ENCODE measurements at regions not wholly inside any gene's neighbourhood (a gene's known extent, or its start where the extent isn't known, plus 50 kb on each side); places are given as distances from the start of the nearest gene placed in this dataset.
A peak's percentile ranks its signal among the peaks of the same experiment; 100 is the strongest.

DNA sequence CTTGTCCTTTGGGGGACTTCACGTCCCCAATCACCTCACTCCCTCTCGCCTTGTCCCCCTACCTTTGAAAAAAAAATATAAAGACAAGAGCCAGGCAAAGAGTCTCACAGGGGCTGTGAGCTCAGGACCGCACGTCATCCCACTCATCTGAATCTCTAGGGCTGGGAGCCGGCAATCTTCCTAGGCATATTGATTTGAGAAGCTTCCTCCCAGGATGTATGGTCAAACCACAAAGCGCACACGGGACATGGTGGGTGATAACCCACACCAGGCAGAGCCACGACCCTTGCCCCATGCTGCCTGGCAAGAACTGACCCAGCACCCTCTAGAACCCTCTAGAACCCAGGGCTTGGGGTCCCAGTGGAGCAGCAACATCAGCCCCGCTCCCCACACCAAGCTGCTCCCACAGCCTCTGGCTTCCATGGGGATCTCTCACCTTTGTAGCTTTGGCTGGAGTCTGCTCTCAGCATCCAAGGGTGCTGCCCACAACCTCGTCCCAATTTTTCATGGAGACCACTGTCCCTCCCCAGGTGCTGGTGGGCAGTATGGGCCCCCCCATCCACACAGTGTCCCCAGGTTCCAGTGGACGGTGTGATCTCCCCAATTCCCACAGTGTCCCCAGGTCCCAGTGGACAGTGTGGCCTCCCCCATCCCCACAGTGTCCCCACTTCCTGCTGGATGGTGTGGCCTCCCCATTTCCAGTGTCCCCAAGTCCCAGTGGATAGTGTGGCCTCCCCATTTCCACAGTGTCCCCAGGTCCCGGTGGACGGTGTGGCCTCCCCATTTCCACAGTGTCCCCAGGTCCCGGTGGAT, 85.2 kb upstream of the FGF3 start:
- Mint-ChIP-seq H3K4me3 (no peak overlapping the region), H3K27me3 (peaks cover 8% of the 10 kb centered on the region), H3K9me3 (no peaks in the 10 kb centered on the region), H3K36me3 (no peaks in the 10 kb centered on the region), H3K27ac (no peak overlapping the region), H3K4me1 (no peaks in the 10 kb centered on the region)
- no peak for ATAC-seq (ENCODE audit: low read depth)
- POLR2A ChIA-PET: no interaction called here
- no peak for DNase-seq

DNA sequence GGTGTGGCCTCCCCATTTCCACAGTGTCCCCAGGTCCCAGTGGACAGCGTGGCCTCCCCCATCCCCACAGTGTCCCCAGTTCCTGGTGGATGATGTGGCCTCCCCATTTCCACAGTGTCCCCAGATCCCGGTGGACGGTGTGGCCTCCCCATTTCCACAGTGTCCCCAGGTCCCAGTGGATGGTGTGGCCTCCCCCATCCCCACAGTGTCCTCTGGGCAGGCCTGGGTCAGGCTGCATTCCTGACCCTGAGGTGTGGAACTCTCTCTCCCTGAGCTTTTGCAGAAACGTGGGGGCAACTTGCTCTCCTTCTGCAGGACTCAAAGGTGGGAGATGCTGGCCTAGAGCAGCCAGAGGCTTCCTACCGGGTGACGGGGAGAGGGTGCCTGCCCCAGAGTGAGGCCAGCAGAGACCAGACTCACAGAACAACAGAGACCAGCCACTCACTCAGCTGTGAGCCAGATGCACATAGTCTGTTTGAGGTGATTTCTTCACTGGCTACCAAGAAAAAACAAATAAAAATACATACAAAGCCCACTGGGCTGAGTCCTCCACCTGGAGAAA, 85.8 kb upstream of the FGF3 start:
- H3K4me1 Mint-ChIP-seq: no peaks in the 10 kb centered on the region
- no peaks in the 10 kb centered on the region for H3K9me3 Mint-ChIP-seq
- POLR2A ChIA-PET: no interaction called here
- no peak for DNase-seq
- no peaks in the 10 kb centered on the region for H3K36me3 Mint-ChIP-seq
- H3K27ac Mint-ChIP-seq: no peak overlapping the region
- no peak for ATAC-seq (ENCODE audit: low read depth)
- peaks cover 6% of the 10 kb centered on the region for H3K27me3 Mint-ChIP-seq
- no peak overlapping the region for H3K4me3 Mint-ChIP-seq

DNA sequence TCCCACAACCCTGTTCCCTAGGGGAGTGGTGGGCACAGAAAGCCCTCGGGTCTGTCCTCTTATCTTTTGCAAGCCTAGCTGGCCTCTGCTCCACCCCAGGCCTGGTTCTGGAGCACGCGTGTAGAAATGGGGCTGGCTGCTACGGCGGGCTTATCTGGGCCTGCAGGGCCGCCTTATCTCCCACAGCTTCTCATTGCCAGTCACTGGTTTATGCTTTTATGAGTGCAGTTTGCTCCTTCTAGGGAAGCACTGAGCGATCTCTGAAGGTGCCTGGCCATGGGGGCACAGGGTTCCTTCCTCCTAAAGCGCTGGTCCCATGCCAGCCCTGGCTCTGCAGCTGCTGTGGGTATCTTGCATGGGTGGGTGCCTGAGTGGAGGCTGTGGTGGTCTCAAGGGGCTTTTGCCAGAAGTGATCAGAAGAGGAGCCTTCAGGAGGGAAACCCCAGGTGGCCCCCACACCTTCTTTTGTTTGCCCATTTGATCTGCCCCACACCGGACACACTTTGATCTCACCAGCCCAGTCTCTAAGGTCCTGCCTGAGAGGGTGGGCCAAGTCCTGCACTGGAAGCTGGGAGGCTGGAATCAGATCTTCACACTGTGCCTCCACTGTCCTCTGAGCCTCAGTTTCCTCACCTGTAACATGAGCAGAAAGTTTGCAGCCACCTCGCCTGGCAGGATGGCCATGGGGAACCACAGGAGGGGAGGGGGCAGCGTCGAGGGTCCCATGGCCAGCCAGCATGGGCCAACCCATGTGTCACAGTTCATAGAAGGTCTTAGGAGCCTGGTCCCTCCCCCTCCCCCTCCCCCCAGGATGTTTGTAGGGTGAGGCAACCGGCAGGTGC, 86.6 kb upstream of the FGF3 start:
- Mint-ChIP-seq H3K4me3 (no peak overlapping the region), H3K36me3 (no peaks in the 10 kb centered on the region), H3K9me3 (no peaks in the 10 kb centered on the region), H3K27ac (no peak overlapping the region), H3K27me3 (peaks cover 6% of the 10 kb centered on the region), H3K4me1 (no peaks in the 10 kb centered on the region)
- DNase-seq (no peak), ATAC-seq (ENCODE audit: low read depth) (no peak)
- POLR2A ChIA-PET: no interaction called here

DNA sequence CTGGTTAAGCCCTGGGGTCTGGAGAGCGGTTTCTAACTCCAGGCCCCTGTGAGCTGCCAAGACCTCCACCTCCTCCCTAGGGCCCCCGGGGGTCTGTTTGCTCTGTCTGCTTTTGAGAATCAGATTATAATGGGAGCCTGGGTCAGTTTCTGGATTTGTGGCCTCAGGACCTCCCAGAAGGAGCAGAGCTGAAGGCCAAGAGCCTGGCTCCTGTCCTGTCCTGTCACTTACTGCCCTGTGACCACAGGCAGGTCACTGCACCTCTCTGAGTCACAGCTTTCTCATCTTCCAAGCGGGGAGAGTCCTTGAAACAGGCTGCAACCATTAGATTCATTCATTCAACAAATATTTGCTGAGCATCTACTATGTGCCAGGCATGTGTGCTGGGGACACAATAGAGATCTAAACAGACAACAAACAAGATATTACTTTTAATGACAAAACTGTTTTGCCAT, 87.3 kb upstream of the FGF3 start:
- POLR2A ChIA-PET: no interaction called here
- no peaks in the 10 kb centered on the region for H3K9me3 Mint-ChIP-seq
- DNase-seq: no peak
- peaks cover 4% of the 10 kb centered on the region for H3K27me3 Mint-ChIP-seq
- no peaks in the 10 kb centered on the region for H3K4me1 Mint-ChIP-seq
- H3K36me3 Mint-ChIP-seq: no peaks in the 10 kb centered on the region
- H3K4me3 Mint-ChIP-seq: no peak overlapping the region
- no peak overlapping the region for H3K27ac Mint-ChIP-seq
- no peak for ATAC-seq (ENCODE audit: low read depth)

DNA sequence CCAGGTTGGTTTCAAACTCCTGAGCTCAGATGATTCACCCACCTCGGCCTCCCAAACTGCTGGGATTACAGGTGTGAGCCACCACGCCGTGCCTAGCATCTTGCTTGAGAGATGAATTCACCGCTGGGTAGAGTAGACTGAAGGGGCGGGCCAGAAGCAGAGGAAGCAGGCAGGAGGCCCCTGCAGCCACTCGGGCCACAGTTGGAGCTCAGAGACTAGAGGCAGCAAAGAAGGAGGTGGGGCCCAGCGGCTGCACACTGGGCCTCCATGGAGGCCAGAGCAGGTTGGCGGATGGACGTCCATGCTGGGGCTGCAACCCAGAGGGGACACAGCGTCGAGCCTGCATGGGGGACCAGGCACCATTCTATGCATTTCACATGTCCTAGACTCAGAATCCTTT, 88.4 kb upstream of the FGF3 start:
- H3K27ac Mint-ChIP-seq: no peak overlapping the region
- no peak overlapping the region for H3K4me3 Mint-ChIP-seq
- H3K9me3 Mint-ChIP-seq: no peaks in the 10 kb centered on the region
- H3K36me3 Mint-ChIP-seq: no peaks in the 10 kb centered on the region
- peaks cover 4% of the 10 kb centered on the region for H3K27me3 Mint-ChIP-seq
- POLR2A ChIA-PET: no interaction called here
- no peak for DNase-seq
- ATAC-seq (ENCODE audit: low read depth): no peak
- H3K4me1 Mint-ChIP-seq: no peaks in the 10 kb centered on the region

DNA sequence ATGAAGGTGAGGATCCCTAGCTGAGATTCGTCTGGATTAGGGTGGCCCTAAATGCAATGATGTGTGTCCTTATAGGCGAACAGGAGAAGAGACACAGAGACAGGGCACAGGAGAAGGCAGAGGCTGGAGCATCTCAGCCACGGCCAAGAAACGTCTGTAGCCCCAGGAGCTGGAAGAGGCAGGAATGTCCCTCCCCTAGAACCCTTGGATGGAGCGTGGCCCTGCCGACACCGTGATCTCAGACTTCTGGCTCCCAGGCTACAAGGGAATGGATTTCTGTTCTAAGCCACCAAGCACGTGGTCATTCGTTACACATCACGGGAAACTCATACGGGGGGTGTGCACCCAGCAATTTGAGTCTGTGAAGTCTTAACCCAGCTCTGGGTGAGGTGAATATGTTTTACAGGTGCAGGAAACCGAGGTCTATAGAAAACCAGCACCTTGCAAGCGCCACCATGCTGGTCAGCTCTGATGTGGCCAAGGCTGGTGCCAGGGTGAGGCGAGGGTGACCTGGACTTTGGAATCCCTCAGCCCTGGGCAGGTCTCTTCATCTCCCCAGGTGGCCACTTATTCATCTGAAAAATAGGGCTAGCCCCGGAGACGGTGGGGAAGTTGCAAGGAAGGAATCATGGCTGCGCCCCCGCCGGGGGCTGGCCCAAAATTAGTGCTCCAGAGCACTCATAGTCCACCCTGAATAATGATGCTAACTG, 89.5 kb upstream of the FGF3 start:
- H3K27me3 Mint-ChIP-seq: peaks cover 3% of the 10 kb centered on the region
- H3K27ac Mint-ChIP-seq: no peak overlapping the region
- H3K9me3 Mint-ChIP-seq: no peaks in the 10 kb centered on the region
- DNase-seq: no peak
- H3K4me1 Mint-ChIP-seq: no peaks in the 10 kb centered on the region
- ATAC-seq (ENCODE audit: low read depth): no peak
- no peak overlapping the region for H3K4me3 Mint-ChIP-seq
- POLR2A ChIA-PET: no interaction called here
- H3K36me3 Mint-ChIP-seq: no peaks in the 10 kb centered on the region

DNA sequence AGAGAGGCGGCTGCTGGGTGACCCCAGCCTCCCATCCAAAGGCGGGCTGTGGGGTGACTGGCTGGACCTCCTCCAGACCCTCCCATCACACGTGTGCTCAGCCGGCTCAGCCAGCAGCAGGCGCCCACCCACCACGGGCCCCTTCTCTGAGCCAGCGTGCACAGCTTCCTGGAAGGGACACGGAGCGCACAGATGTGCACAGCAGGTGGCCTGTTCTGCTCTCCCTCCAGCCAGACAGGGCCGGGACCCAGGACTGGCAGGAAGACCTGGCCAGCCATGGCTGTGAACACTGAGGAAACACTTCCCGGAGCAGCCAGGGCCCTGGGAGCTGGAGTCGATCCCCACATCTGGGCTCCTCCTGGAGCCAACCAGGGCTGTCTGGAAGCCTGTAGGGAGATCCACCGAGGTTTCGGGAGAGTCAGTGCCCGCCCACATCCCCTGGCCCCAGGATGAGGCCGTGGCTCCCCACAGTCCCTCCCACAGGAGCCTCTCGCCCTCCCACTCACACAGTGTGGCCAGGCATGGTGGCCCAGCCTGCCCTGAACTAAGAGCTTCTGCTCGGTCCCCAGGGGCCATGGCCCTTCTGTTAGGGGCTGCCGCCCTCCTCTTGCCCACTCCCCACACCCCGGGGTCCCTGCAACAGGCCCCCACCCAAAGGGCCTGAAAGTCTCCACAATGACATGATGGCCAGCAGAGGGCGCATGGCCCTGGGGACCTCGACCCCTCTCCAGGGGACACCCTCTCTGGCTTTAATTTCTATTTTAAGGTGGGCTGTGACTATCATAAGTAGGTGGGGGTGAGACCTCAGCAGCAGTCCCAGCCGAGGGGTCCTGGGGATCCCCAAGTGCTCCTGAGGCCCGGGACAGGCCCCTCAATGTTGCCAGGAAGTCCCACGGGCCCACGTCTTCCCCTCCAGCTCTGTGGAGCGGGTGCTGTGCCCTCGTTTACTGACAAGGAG, 90.6 kb upstream of the FGF3 start:
- DNase-seq (no peak), ATAC-seq (ENCODE audit: low read depth) (no peak)
- peaks cover 2% of the 10 kb centered on the region for H3K27me3 Mint-ChIP-seq
- POLR2A ChIA-PET: no interaction called here
- H3K27ac Mint-ChIP-seq: no peak overlapping the region
- H3K9me3 Mint-ChIP-seq: no peaks in the 10 kb centered on the region
- H3K4me3 Mint-ChIP-seq: no peak overlapping the region
- H3K4me1 Mint-ChIP-seq: no peaks in the 10 kb centered on the region
- no peaks in the 10 kb centered on the region for H3K36me3 Mint-ChIP-seq

DNA sequence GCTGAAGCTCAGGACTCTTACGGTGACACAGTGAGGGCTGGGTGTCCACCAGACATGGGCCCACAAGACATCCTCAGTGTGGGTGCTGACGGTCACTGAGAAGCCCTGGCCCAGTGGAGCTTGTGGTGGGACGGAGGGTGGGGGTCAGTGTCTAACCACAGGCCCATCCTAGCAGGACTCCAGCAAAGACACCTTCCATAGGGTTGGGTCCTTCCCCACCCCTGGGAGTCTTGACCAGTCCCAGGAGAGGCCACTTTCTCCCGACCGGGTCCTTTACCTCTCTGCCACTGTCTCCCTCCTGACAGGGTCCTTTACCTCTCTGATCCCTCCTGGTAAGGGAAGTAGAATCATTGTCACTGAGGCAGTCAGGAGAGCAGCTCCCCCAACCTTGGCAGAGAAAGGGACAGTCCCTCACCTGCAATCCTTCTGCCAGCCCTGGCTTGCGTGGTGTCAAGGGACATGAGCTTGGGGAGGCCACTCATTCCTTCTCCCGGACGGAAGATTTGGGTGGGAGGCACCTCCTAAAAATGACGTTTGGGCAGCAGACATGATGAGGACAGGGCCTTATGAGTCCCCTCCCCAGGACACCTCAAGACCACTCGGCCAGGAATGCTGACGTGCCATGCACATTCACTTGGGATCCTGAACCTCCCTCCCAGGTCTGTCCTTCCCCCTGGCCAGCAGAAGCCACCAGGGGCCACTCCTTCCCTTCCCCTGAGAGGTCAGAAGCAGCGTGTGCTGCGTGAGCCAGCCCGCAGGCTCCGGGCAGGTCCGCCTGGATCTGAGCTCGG, 91.5 kb upstream of the FGF3 start:
- Mint-ChIP-seq H3K4me3 (no peak overlapping the region), H3K36me3 (no peaks in the 10 kb centered on the region), H3K9me3 (no peaks in the 10 kb centered on the region), H3K4me1 (peaks cover 1% of the 10 kb centered on the region), H3K27me3 (peaks cover 6% of the 10 kb centered on the region), H3K27ac (no peak overlapping the region)
- POLR2A ChIA-PET: no interaction called here
- no peak for DNase-seq
- ATAC-seq (ENCODE audit: low read depth): no peak

DNA sequence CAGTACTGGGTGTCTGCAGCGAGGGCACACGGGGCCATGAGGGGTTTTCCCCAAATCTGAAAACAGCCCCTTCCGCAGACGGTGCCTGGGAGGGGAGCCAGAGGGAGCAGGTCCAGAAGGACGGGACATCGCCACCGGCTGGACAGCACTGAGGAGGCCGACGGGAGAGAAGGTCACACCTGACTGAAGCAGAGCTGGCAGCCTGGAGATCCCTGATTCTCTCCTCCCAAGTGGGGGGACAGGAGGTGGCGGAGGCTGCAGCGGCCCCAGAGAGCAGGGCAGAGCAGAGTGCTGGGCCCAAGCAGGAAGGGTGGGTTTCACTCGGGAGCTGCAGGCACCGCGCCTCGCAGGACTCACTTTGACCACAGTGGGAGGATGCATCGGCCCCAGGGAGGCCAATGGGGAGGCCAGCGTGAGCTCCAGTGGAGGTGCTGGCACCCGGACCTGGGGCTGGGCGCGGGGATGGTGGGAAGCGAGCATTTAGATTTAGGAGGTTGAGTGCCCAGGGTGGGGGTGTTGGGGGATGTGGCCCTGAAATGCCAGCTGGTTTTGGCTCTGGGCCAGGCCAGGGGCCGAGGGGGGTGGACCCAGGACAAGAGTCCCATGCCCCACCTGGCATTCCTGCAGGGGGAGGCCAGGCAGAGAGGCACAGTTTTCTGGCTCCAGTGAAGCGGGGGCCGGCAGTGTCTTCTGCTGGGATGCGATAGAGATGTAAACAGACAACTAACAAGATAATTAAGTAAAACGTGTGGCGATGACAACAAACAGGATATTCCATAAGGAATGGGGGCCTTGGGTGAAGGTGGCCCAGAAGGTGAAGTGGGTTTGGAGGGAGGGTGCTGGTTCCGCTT, 92.3 kb upstream of the FGF3 start:
- Mint-ChIP-seq H3K36me3 (no peaks in the 10 kb centered on the region), H3K27ac (no peak overlapping the region), H3K9me3 (no peaks in the 10 kb centered on the region), H3K4me3 (no peak overlapping the region), H3K27me3 (peaks cover 7% of the 10 kb centered on the region), H3K4me1 (peaks cover 1% of the 10 kb centered on the region)
- POLR2A ChIA-PET: no interaction called here
- ATAC-seq (ENCODE audit: low read depth): no peak
- no peak for DNase-seq

DNA sequence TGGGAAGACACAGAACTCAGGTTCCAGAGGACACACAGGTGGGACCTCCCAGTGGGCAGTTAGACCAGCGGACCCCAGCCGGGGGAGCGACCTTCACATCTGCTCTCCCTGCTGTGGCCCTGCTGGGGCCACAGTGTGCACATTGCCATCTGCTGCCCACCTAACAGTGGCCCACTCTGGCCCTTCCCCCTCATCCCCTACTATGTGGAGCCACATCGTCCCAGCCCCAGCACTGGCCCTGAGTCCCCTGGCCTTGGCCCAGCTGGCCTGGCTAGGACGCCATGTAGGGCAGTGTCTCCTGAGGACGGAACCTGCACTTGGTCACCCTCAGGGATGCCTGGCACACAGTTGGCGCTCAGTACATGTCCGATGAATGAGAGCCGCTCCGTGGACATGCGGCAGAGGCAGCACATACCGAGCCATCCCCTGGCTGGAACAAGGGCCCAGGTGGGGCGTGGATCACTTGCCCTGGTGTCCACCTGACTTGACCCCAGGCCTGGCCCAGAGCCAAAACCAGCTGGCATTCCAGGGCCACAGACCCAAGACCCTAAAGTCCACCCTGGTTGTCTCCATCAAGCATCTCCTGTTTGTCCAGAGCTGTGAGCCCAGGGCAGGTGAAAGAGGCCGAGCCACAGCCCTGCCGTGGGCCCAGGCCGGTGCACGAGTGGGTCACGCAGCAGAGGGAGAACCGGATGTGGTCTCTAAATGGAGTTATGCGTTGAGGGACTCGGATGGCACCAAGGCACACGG, 93.1 kb upstream of the FGF3 start:
- H3K4me3 Mint-ChIP-seq: no peak overlapping the region
- DNase-seq (peak; percentile 30), ATAC-seq (ENCODE audit: low read depth) (no peak)
- no peak overlapping the region for H3K27ac Mint-ChIP-seq
- H3K27me3 Mint-ChIP-seq: peaks cover 8% of the 10 kb centered on the region
- POLR2A ChIA-PET: no interaction called here
- no peaks in the 10 kb centered on the region for H3K9me3 Mint-ChIP-seq
- H3K4me1 Mint-ChIP-seq: peaks cover 1% of the 10 kb centered on the region
- H3K36me3 Mint-ChIP-seq: no peaks in the 10 kb centered on the region

DNA sequence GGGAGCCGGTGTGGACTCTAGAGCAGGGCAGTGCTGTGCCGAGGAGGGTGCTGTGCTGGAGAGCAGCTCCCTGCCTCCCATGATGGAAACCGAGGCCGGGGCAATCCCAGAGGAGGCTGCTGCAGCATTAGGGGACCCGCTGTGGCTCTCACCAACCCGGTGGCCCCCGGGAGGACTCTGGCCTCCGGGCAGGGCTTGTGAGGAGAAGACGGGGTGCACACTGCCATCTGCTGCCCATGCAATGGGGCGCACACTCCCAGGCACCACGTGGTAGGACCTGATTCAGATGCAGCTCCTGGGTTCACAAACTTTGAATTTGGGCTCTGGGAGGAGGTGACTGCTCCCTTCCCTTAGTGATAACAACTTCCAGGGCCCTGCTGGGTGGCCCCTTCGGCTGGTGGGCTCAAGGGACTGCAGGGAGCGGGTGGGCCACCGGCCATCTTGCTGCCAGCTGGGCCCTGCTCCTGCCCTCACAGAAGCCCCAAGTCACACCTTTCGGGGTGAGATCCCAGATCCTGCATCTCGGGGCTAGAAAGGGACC, 93.8 kb upstream of the FGF3 start:
- H3K4me3 Mint-ChIP-seq: no peak overlapping the region
- DNase-seq (no peak), ATAC-seq (ENCODE audit: low read depth) (no peak)
- H3K27ac Mint-ChIP-seq: no peak overlapping the region
- H3K27me3 Mint-ChIP-seq: peaks cover 11% of the 10 kb centered on the region
- POLR2A ChIA-PET: no interaction called here
- H3K4me1 Mint-ChIP-seq: peaks cover 1% of the 10 kb centered on the region
- no peaks in the 10 kb centered on the region for H3K9me3 Mint-ChIP-seq
- no peaks in the 10 kb centered on the region for H3K36me3 Mint-ChIP-seq

Data from activated naive CD8-positive, alpha-beta T cell treated with anti-CD3 and anti-CD28 coated beads, Interleukin-2, amount 10 ng/mL, durations not matched to agents 7 days and 5 days (primary cell).